K562 (cell line): ENCODE measurements at regions not wholly inside any gene's neighbourhood (a gene's known extent, or its start where the extent isn't known, plus 50 kb on each side); places are given as distances from the start of the nearest gene placed in this dataset.

ENCODE experiments used
- ATAC-seq: fragments of 200-7000 bp; cut with Tn5 transposase; 3 replicates; pipeline ENCODE4 v1.9.1; 2020; ENCODE audit warnings: moderate library complexity
- BruUV-seq: library from RNA; stranded (reverse); fragments of 400-500 nt; replicated peaks from 2 replicates; lab custom pipeline; 2021; lab: Mats Ljungman, UMichigan
- CTCF ChIA-PET: fragments of 300-600 bp; formaldehyde crosslinking; extraction: SDS; loops from one replicate; lab custom pipeline; 2021; ENCODE audit warnings: low intra/inter-chr PET ratio; lab: Yijun Ruan, JAX
- POLR2A ChIA-PET: fragments of 300-600, 350-650 bp; sonication (Branson Sonifier 250); formaldehyde crosslinking; extraction: SDS; loops from one replicate; lab custom pipeline; 2021; ENCODE audit warnings: antibody characterized with exemption, inconsistent platforms; lab: Yijun Ruan, JAX
- DNase-seq, 4 experiments: peaks; one replicate each; pipeline versions ENCODE4 v3.0.0 to v3.0.0-alpha.2; 2011 to 2018; ENCODE audit warnings: low spot score in 3 of 4, mixed read lengths in 3 of 4; ENCODE audit errors: extremely low read depth in 1 of 4
- FAIRE-seq: peaks from 2 replicates; lab custom pipeline; 2011; peaks lifted over from hg19 to GRCh38; lab: Jason Lieb, UNC
- H2AFZ ChIP-seq: 2 replicates; pipeline ENCODE4 v1.6.0; 2011; ENCODE audit warnings: low read depth, low read length, control low read depth, inconsistent platforms
- H3K27ac ChIP-seq: fragments of 200-600 bp; 3 replicates; pipeline ENCODE4 v1.8.0; 2011; ENCODE audit warnings: low read depth, mild to moderate bottlenecking, control low read depth, inconsistent platforms, low read length, moderate library complexity, mixed read lengths; ENCODE audit errors: extremely low read depth
- H3K27me3 ChIP-seq, 2 experiments: fragments of 300-600 bp in 1 of 2; 2 replicates in 1 of 2; 3 replicates in 1 of 2; pipeline versions ENCODE4 v1.6.0 to v1.8.0; 2011; ENCODE audit warnings: inconsistent platforms in 2 of 2, low read length in 2 of 2, mild to moderate bottlenecking in 1 of 2, mixed read lengths in 1 of 2, moderate library complexity in 1 of 2; ENCODE audit not compliant: control insufficient read depth in 2 of 2, insufficient read depth in 2 of 2
- H3K36me3 ChIP-seq: fragments of 300-600 bp; 3 replicates; pipeline ENCODE4 v1.8.0; 2011; ENCODE audit warnings: mild to moderate bottlenecking, low read length, inconsistent platforms; ENCODE audit not compliant: control insufficient read depth, insufficient read depth
- H3K4me1 ChIP-seq, 2 experiments: fragments of 200-600 bp in 1 of 2; replicated peaks in 1 of 2; 2 replicates in 1 of 2; 3 replicates in 1 of 2; pipeline versions ENCODE4 v1.5.1 to v1.8.0; 2011; ENCODE audit warnings: inconsistent platforms in 2 of 2, low read length in 2 of 2, mild to moderate bottlenecking in 1 of 2, mixed read lengths in 1 of 2, moderate library complexity in 1 of 2; ENCODE audit not compliant: control insufficient read depth in 2 of 2, insufficient read depth in 2 of 2
- H3K4me2 ChIP-seq: 2 replicates; pipeline ENCODE4 v1.6.1; 2011; ENCODE audit warnings: low read length, control low read depth, inconsistent platforms, mixed read lengths; ENCODE audit not compliant: insufficient read depth
- H3K4me3 ChIP-seq: fragments of 200-600 bp; sonication (generic), shearing (Covaris generic); 2 replicates; pipeline ENCODE4 v1.5.1; 2016; ENCODE audit warnings: control low read depth, inconsistent platforms
- H3K79me2 ChIP-seq: fragments of 200-600 bp; 3 replicates; pipeline ENCODE4 v1.8.0; 2011; ENCODE audit warnings: low read length, inconsistent platforms; ENCODE audit not compliant: control insufficient read depth, insufficient read depth
- H3K9ac ChIP-seq, 2 experiments: 2 replicates each; pipeline versions ENCODE4 v1.6.0 to v1.6.1; 2011; ENCODE audit warnings: low read depth in 2 of 2, low read length in 2 of 2, control low read depth in 1 of 2, inconsistent platforms in 1 of 2, mild to moderate bottlenecking in 1 of 2, mixed read lengths in 1 of 2; ENCODE audit not compliant: insufficient read depth in 1 of 2
- H3K9me1 ChIP-seq: one replicate; pipeline ENCODE4 v1.6.0; 2011; ENCODE audit warnings: inconsistent platforms, mild to moderate bottlenecking, low read length, moderate library complexity; ENCODE audit not compliant: control insufficient read depth, insufficient read depth
- H3K9me3 ChIP-seq: replicated peaks from 2 replicates; pipeline ENCODE4 v1.5.1; 2011; ENCODE audit warnings: low read depth, low read length, inconsistent platforms; ENCODE audit not compliant: control insufficient read depth, insufficient read depth
- H4K20me1 ChIP-seq: replicated peaks from 2 replicates; pipeline ENCODE4 v1.6.1; 2011; ENCODE audit warnings: low read length, inconsistent platforms, mixed read lengths; ENCODE audit not compliant: control insufficient read depth, insufficient read depth
- ESRRB ChIP-seq: fragments of 250-450 bp; sonication (Bioruptor Pico); IDR thresholded peaks from 2 replicates; pipeline ENCODE4 v1.5.0; 2020; ENCODE audit warnings: mild to moderate bottlenecking, moderate library complexity, borderline replicate concordance
- KDM4B ChIP-seq, 2 experiments: fragments of 450-650 bp in 1 of 2; sonication (generic) in 1 of 2; IDR thresholded peaks; 2 replicates each; pipeline ENCODE4 v1.6.1; 2016 to 2017; ENCODE audit warnings: borderline replicate concordance in 2 of 2, antibody characterized with exemption in 1 of 2, low read depth in 1 of 2, mild to moderate bottlenecking in 1 of 2
- NRF1 ChIP-seq, 2 experiments: fragments of 450-650 bp; IDR thresholded peaks in 1 of 2; conservative IDR thresholded peaks in 1 of 2; 2 replicates each; pipeline ENCODE4 v1.6.1; 2014; ENCODE audit warnings: mild to moderate bottlenecking in 2 of 2
- NUFIP1 ChIP-seq: fragments of 450-650 bp; IDR thresholded peaks from 2 replicates; pipeline ENCODE4 v1.6.1; 2018; ENCODE audit not compliant: partially characterized antibody
- POLR2AphosphoS2 ChIP-seq: IDR thresholded peaks from 2 replicates; pipeline ENCODE4 v1.6.1; 2012; ENCODE audit warnings: low read length, improper control_type of control experiment
- SMAD3 ChIP-seq: fragments of 450-650 bp; formaldehyde crosslinking; conservative IDR thresholded peaks from 2 replicates; pipeline ENCODE4 v1.4.0; 2020; ENCODE audit warnings: mild to moderate bottlenecking
- SNAPC5 ChIP-seq: fragments of 250-450 bp; sonication (Bioruptor Pico); IDR thresholded peaks from 2 replicates; pipeline ENCODE4 v1.8.0; 2021; ENCODE audit warnings: moderate library complexity, mild to moderate bottlenecking, inconsistent platforms
- SNRNP70 ChIP-seq: fragments of 200-400 bp; formaldehyde crosslinking; optimal IDR thresholded peaks from 2 replicates; pipeline ENCODE3; 2017; ENCODE audit warnings: low read depth, low read length
- SRSF9 ChIP-seq: fragments of 200-400 bp; formaldehyde crosslinking; IDR thresholded peaks from 2 replicates; pipeline ENCODE4 v1.6.1; 2017; ENCODE audit warnings: low read depth, low read length, borderline replicate concordance
- ZBTB49 ChIP-seq: sonication (generic); formaldehyde crosslinking; IDR thresholded peaks from 2 replicates; pipeline ENCODE4 v1.8.0; 2022; ENCODE audit warnings: missing genetic modification reagents, mild to moderate bottlenecking, borderline replicate concordance
- ZNF121 ChIP-seq: sonication (generic); formaldehyde crosslinking; conservative IDR thresholded peaks from 2 replicates; pipeline ENCODE4 v1.8.0; 2022; ENCODE audit warnings: missing genetic modification reagents
- ZNF175 ChIP-seq: fragments of 200-800 bp; sonication (Bioruptor generic); IDR thresholded peaks from 2 replicates; pipeline ENCODE4 v1.6.1; 2016; ENCODE audit warnings: low read depth, mild to moderate bottlenecking, missing genetic modification characterization, missing compliant biosample characterization
- ZNF408 ChIP-seq: fragments of 250-450 bp; sonication (Bioruptor Pico); IDR thresholded peaks from 2 replicates; pipeline ENCODE4 v1.4.0; 2020; ENCODE audit warnings: low read depth, mild to moderate bottlenecking, moderate library complexity
- ZNF431 ChIP-seq: sonication (generic); formaldehyde crosslinking; IDR thresholded peaks from 2 replicates; pipeline ENCODE4 v1.8.0; 2022; ENCODE audit warnings: mild to moderate bottlenecking, missing genetic modification reagents
- WGBS: fragments of 100-300 bp; shearing (Covaris generic); methylation state at CpG from one replicate; pipeline ENCODE4 v1.1.6; 2016; ENCODE audit warnings: low coverage, mixed read lengths; ENCODE audit not compliant: insufficient coverage; ENCODE audit errors: missing lambda C conversion rate; 5-methylcytosine and 5-hydroxymethylcytosine counted together
- in situ Hi-C: fragments of 300-500 bp; cut with MboI; formaldehyde crosslinking; loops from 4 replicates; pipeline ENCODE4 v1.15.0; 2018; ENCODE audit warnings: inconsistent platforms, mixed read lengths
- intact Hi-C: fragments of 100-400 bp; cut with micrococcal nuclease; formaldehyde crosslinking; loops from 2 replicates; pipeline ENCODE4 v1.14.2; 2022
- TF ChIP-seq, protein P1 (sequence below), 2 experiments: fragments of 450-650 bp in 1 of 2; IDR thresholded peaks; 2 replicates each; pipeline ENCODE4 v1.6.1; 2011 to 2017; ENCODE audit warnings: low read depth in 2 of 2, antibody characterized with exemption in 1 of 2, borderline replicate concordance in 1 of 2, low read length in 1 of 2, mild to moderate bottlenecking in 1 of 2, mixed read lengths in 1 of 2; ENCODE audit not compliant: control insufficient read depth in 1 of 2

GRCh38 chr5:144030904-144031303, 139.6 kb downstream of the YIPF5 start (continued):
- TF ChIP-seq POLR2AphosphoS2 = no peak
- TF ChIP-seq SRSF9 = no peak
- TF ChIP-seq NUFIP1 = no peak
- TF ChIP-seq ZNF175 = no peak
- no peak for TF ChIP-seq SMAD3 (CRISPR knock-in tag)
- TF ChIP-seq ZNF408 (CRISPR knock-in tag) = no peak
- no peak for TF ChIP-seq NRF1 (conservative IDR thresholded peaks at IDR 0.05 in 1 of 2, IDR thresholded peaks at IDR 0.05 in 1 of 2)
- no peak for TF ChIP-seq ZBTB49 (CRISPR knock-in tag)

DNA sequence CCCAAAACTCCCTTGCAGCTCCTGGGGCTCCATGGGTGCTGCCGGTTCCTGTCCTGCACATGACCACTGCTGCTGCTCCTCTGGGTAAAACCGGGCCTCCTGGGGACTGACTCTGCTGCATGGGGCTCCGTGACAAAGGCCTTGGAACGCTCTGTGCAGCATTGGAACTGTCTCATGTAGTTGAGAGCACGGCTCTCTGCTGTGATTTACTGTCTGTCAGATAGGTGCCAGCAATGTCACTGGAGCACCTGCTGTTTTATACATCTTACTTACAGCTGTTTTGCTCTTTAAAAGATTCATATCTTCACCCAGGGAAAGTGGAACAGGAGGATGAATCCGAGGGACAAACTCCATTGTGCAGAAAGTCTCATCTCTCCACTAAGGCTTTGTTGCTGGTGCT, 138.1 kb downstream of the YIPF5 start:
- POLR2A ChIA-PET = no interaction called here
- TF ChIP-seq ZNF431 (CRISPR knock-in tag) = no peak
- TF ChIP-seq ZNF121 = no peak
- no peak for TF ChIP-seq SNRNP70
- no peak for TF ChIP-seq SNAPC5 (CRISPR knock-in tag)
- TF ChIP-seq ESRRB (CRISPR knock-in tag) = no peak
- no peak for TF ChIP-seq KDM4B (IDR thresholded peaks at IDR 0.05; ENCODE audit: borderline replicate concordance in 2 of 2, low read depth in 1 of 2)
- TF ChIP-seq, protein P1, sequence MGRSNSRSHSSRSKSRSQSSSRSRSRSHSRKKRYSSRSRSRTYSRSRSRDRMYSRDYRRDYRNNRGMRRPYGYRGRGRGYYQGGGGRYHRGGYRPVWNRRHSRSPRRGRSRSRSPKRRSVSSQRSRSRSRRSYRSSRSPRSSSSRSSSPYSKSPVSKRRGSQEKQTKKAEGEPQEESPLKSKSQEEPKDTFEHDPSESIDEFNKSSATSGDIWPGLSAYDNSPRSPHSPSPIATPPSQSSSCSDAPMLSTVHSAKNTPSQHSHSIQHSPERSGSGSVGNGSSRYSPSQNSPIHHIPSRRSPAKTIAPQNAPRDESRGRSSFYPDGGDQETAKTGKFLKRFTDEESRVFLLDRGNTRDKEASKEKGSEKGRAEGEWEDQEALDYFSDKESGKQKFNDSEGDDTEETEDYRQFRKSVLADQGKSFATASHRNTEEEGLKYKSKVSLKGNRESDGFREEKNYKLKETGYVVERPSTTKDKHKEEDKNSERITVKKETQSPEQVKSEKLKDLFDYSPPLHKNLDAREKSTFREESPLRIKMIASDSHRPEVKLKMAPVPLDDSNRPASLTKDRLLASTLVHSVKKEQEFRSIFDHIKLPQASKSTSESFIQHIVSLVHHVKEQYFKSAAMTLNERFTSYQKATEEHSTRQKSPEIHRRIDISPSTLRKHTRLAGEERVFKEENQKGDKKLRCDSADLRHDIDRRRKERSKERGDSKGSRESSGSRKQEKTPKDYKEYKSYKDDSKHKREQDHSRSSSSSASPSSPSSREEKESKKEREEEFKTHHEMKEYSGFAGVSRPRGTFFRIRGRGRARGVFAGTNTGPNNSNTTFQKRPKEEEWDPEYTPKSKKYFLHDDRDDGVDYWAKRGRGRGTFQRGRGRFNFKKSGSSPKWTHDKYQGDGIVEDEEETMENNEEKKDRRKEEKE (IDR thresholded peaks at IDR 0.05; ENCODE audit: borderline replicate concordance in 1 of 2, control insufficient read depth in 1 of 2, low read depth in 2 of 2, low read length in 1 of 2) = no peak
- TF ChIP-seq, all 486 proteins: peak for 0

More for the DNA sequence above, 138.1 kb downstream of the YIPF5 start:
- DNase-seq (no peak), FAIRE-seq (no peak), ATAC-seq (no peak)
- H3K9ac ChIP-seq = no peak overlapping the region
- no peaks in the 10 kb centered on the region for H3K9me3 ChIP-seq
- H4K20me1 ChIP-seq = no peaks in the 10 kb centered on the region
- no peaks in the 10 kb centered on the region for H3K9me1 ChIP-seq
- no peak overlapping the region for H2AFZ ChIP-seq
- no peaks in the 10 kb centered on the region for H3K27me3 ChIP-seq
- no TSS peak for BruUV-seq
- no peak overlapping the region for H3K4me3 ChIP-seq
- H3K4me1 ChIP-seq = no peaks in the 10 kb centered on the region
- intact Hi-C loops = no loop called here
- H3K27ac ChIP-seq = no peak overlapping the region
- WGBS = 0% methylated on average over 5 of the region's 6 CpGs
- CTCF ChIA-PET = no interaction called here
- H3K4me2 ChIP-seq = no peak overlapping the region
- in situ Hi-C loops = no loop called here
- no peaks in the 10 kb centered on the region for H3K36me3 ChIP-seq
- no peaks in the 10 kb centered on the region for H3K79me2 ChIP-seq
